Skeletal muscle satellite cell (primary cell): ENCODE measurements at regions not wholly inside any gene's neighbourhood (a gene's known extent, or its start where the extent isn't known, plus 50 kb on each side); places are given as distances from the start of the nearest gene placed in this dataset.
"Not testable (repeated sequence)": the region's sequence is repeated elsewhere in the genome, so short reads cannot be mapped to it uniquely, and the experiment has no call there.

Source experiments
- H3K27me3 ChIP-seq: 2 replicates; pipeline ENCODE4 v1.7.0; 2013; ENCODE audit warnings: low read length; ENCODE audit not compliant: control insufficient read depth, insufficient read depth
- H3K36me3 ChIP-seq: 2 replicates; pipeline ENCODE4 v1.7.0; 2013; ENCODE audit warnings: mild to moderate bottlenecking, control low read depth, low read length; ENCODE audit not compliant: insufficient read depth
- H3K4me1 ChIP-seq: 2 replicates; pipeline ENCODE4 v1.7.0; 2013; ENCODE audit warnings: low read length; ENCODE audit not compliant: control insufficient read depth, insufficient read depth
- H3K4me2 ChIP-seq: 2 replicates; pipeline ENCODE4 v1.7.0; 2013; ENCODE audit warnings: mild to moderate bottlenecking, low read length
- H3K4me3 ChIP-seq: 2 replicates; pipeline ENCODE4 v1.7.0; 2013; ENCODE audit warnings: low read length
- H3K9ac ChIP-seq: 2 replicates; pipeline ENCODE4 v1.7.0; 2013; ENCODE audit warnings: mild to moderate bottlenecking, low read depth, low read length, moderate library complexity
- H3K9me3 ChIP-seq: replicated peaks from 2 replicates; pipeline ENCODE4 v1.7.0; 2013; ENCODE audit warnings: mild to moderate bottlenecking, control low read depth, low read length

DNA sequence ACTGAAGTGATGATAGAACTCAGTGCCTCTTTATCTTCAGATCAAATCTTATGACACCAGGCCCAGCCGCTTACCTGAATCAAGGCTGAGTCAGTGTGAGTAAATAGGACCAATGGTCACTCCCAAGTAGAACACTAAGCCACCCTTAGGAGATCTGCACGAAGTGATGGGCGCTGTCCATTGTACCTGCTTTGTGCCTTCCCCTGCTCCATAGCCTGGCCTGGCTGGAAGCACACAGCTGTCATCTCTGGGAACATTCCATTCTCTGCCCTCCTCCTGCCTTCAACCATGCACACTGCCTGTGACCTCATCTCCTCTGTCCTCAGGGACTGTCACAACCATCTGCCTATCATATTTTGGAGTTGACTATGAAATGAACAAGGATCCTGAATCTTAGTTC is 279.5 kb upstream of the ASIC2 start:
- Histone ChIP-seq H3K4me2 (no peak overlapping the region), H3K9ac (no peak overlapping the region), H3K36me3 (no peaks in the 10 kb centered on the region), H3K27me3 (no peaks in the 10 kb centered on the region), H3K9me3 (peaks cover 12% of the 10 kb centered on the region), H3K4me1 (no peaks in the 10 kb centered on the region), H3K4me3 (no peak overlapping the region)

DNA sequence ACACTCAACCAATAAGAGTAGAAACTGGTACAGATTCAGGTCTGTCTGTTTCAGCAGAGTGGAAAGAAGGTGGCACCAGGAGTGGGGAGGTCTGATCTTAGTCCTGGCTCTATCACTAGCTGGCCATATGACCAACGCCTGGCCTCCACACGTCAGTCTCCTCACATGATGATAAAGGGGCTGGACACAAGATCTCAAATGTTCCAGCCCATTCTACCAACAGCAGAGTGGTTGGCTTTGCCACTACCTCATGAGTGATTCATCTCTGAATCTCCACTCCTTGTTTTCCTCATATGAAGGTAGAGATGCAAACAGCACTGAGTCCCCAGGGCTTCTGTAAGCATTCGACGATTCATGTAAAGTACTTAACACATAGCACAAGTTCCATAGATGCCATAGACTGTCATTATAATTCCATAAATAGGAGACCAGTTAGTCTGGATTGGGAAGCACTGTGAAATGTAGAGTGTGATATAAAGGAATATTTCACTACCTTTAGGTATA is 281.9 kb upstream of the ASIC2 start:
- Histone ChIP-seq H3K9ac (no peak overlapping the region), H3K27me3 (no peaks in the 10 kb centered on the region), H3K4me1 (no peaks in the 10 kb centered on the region), H3K4me3 (no peak overlapping the region), H3K4me2 (no peak overlapping the region), H3K36me3 (no peaks in the 10 kb centered on the region), H3K9me3 (peaks cover 6% of the 10 kb centered on the region)

- not testable (repeated sequence) for H3K9me3 ChIP-seq, H3K36me3 ChIP-seq, H3K4me3 ChIP-seq, H3K27me3 ChIP-seq, H3K4me2 ChIP-seq, H3K4me1 ChIP-seq, H3K9ac ChIP-seq
Observed at GRCh38 chr17:33579740-33580139, 286.6 kb upstream of the ASIC2 start.

GRCh38 chr17:33580215-33580614 is 287.1 kb upstream of the ASIC2 start:
- no peaks in the 10 kb centered on the region for H3K36me3 ChIP-seq
- H3K4me1 ChIP-seq: no peaks in the 10 kb centered on the region
- H3K9me3 ChIP-seq: peaks cover 6% of the 10 kb centered on the region
- H3K9ac ChIP-seq: no peak overlapping the region
- no peak overlapping the region for H3K4me2 ChIP-seq
- H3K4me3 ChIP-seq: no peak overlapping the region
- H3K27me3 ChIP-seq: no peaks in the 10 kb centered on the region

GRCh38 chr17:33582661-33583060 is 289.6 kb upstream of the ASIC2 start:
- no peaks in the 10 kb centered on the region for H3K4me1 ChIP-seq
- no peaks in the 10 kb centered on the region for H3K9me3 ChIP-seq
- no peaks in the 10 kb centered on the region for H3K36me3 ChIP-seq
- no peak overlapping the region for H3K4me2 ChIP-seq
- no peak overlapping the region for H3K4me3 ChIP-seq
- H3K27me3 ChIP-seq: no peaks in the 10 kb centered on the region
- H3K9ac ChIP-seq: no peak overlapping the region

- H3K4me3 ChIP-seq: no peak overlapping the region
- H3K4me2 ChIP-seq: no peak overlapping the region
- no peak overlapping the region for H3K9ac ChIP-seq
Observed at GRCh38 chr17:33583518-33584417, 290.7 kb upstream of the ASIC2 start.

GRCh38 chr17:33593991-33594390 is 300.9 kb upstream of the ASIC2 start:
- H3K36me3 ChIP-seq: no peaks in the 10 kb centered on the region
- H3K4me3 ChIP-seq: no peak overlapping the region
- no peaks in the 10 kb centered on the region for H3K9me3 ChIP-seq
- H3K4me1 ChIP-seq: no peaks in the 10 kb centered on the region
- H3K9ac ChIP-seq: no peak overlapping the region
- H3K4me2 ChIP-seq: no peak overlapping the region
- H3K27me3 ChIP-seq: no peaks in the 10 kb centered on the region

More at GRCh38 chr17:33583518-33584417, 290.7 kb upstream of the ASIC2 start:
- H3K4me1 ChIP-seq: no peaks in the 10 kb centered on the region
- H3K9me3 ChIP-seq: no peaks in the 10 kb centered on the region
- no peaks in the 10 kb centered on the region for H3K36me3 ChIP-seq
- H3K27me3 ChIP-seq: no peaks in the 10 kb centered on the region

DNA sequence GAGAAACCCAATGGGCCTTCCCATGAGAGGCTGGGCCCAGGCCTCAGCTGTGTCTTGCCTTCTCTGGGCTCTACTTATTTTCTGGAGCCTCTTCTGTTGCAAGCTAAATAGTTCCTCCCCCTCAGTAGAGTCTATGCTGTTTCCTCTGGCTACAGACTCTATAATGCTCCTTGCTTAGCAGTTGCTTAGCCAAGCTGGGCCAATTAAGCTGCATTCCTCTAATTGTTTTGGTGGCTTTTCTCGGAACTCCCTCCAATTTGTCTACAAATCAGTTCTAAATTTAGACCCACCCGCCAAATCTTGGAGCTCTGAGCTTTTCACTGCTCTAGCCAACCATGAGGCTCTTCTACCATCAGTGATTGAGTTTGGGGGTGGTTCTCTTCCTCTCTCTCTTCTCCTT is 302.7 kb upstream of the ASIC2 start:
- Histone ChIP-seq H3K9ac (no peak overlapping the region), H3K27me3 (no peaks in the 10 kb centered on the region), H3K4me3 (no peak overlapping the region), H3K36me3 (no peaks in the 10 kb centered on the region), H3K4me1 (no peaks in the 10 kb centered on the region), H3K4me2 (no peak overlapping the region), H3K9me3 (no peaks in the 10 kb centered on the region)

GRCh38 chr17:33596899-33597298 is 303.8 kb upstream of the ASIC2 start:
- no peaks in the 10 kb centered on the region for H3K9me3 ChIP-seq
- H3K4me2 ChIP-seq: no peak overlapping the region
- H3K9ac ChIP-seq: no peak overlapping the region

DNA sequence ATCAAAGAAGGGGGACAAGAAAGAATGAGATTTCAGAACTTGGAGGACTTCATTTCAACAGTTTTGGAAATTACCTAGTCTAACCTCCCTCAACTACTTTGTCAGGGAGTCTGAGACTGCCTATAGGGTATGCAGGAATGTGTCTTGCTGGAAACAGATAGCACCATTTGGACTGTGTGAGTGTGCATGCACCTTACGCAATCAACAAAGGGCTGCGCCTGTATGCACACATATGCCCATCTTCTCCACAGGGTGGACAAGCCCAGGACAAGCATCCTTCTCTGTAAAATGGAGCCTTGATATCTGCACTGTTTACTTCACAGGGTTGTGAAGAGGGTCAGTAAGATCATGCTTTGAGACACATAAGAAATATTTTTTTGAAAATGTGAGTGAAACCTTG is 305.7 kb upstream of the ASIC2 start:
- Histone ChIP-seq H3K4me1 (no peaks in the 10 kb centered on the region), H3K9ac (no peak overlapping the region), H3K27me3 (no peaks in the 10 kb centered on the region), H3K4me2 (no peak overlapping the region), H3K9me3 (no peaks in the 10 kb centered on the region), H3K4me3 (no peak overlapping the region), H3K36me3 (no peaks in the 10 kb centered on the region)

More at GRCh38 chr17:33596899-33597298, 303.8 kb upstream of the ASIC2 start:
- no peak overlapping the region for H3K4me3 ChIP-seq
- H3K36me3 ChIP-seq: no peaks in the 10 kb centered on the region
- H3K27me3 ChIP-seq: no peaks in the 10 kb centered on the region
- H3K4me1 ChIP-seq: no peaks in the 10 kb centered on the region

- no peaks in the 10 kb centered on the region for H3K9me3 ChIP-seq
- H3K27me3 ChIP-seq: no peaks in the 10 kb centered on the region
- no peak overlapping the region for H3K4me3 ChIP-seq
- H3K4me1 ChIP-seq: no peaks in the 10 kb centered on the region
- H3K9ac ChIP-seq: no peak overlapping the region
- H3K36me3 ChIP-seq: no peaks in the 10 kb centered on the region
- no peak overlapping the region for H3K4me2 ChIP-seq
Observed at GRCh38 chr17:33602981-33603380, 309.9 kb upstream of the ASIC2 start.

DNA sequence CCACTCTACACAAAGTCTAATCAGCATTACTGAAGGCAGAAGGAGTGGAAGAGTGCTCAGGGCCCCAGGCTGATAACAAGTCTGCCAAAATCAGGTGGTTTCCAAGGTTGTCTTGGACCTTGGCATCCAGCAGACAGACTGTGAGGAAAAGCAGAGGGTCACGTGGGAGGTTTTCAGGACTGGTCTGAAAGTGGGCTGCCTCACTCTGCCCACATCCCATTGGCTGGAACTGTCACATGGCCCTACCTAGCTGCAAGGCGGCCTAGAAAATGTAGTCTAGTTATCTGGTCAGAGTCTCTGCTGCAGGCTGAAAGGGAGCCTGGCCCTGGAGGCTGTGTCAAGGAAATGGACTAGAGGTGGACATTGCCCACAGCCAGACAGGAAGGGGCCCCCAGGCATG is 310.7 kb upstream of the ASIC2 start:
- no peak overlapping the region for H3K9ac ChIP-seq
- H3K36me3 ChIP-seq: no peaks in the 10 kb centered on the region
- H3K27me3 ChIP-seq: no peaks in the 10 kb centered on the region
- H3K9me3 ChIP-seq: no peaks in the 10 kb centered on the region
- no peak overlapping the region for H3K4me2 ChIP-seq
- no peak overlapping the region for H3K4me3 ChIP-seq
- no peaks in the 10 kb centered on the region for H3K4me1 ChIP-seq
